ENCODE measurements at regions not wholly inside any gene's neighbourhood (a gene's known extent, or its start where the extent isn't known, plus 50 kb on each side); places are given as distances from the start of the nearest gene placed in this dataset.

GRCh38 chr10:106396192-106396591 lies 768.3 kb downstream of the SORCS1 start:
- TF ChIP-seq, protein P1, sequence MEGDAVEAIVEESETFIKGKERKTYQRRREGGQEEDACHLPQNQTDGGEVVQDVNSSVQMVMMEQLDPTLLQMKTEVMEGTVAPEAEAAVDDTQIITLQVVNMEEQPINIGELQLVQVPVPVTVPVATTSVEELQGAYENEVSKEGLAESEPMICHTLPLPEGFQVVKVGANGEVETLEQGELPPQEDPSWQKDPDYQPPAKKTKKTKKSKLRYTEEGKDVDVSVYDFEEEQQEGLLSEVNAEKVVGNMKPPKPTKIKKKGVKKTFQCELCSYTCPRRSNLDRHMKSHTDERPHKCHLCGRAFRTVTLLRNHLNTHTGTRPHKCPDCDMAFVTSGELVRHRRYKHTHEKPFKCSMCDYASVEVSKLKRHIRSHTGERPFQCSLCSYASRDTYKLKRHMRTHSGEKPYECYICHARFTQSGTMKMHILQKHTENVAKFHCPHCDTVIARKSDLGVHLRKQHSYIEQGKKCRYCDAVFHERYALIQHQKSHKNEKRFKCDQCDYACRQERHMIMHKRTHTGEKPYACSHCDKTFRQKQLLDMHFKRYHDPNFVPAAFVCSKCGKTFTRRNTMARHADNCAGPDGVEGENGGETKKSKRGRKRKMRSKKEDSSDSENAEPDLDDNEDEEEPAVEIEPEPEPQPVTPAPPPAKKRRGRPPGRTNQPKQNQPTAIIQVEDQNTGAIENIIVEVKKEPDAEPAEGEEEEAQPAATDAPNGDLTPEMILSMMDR (IDR thresholded peaks at IDR 0.05), result no peak
- TF ChIP-seq EP300 (IDR thresholded peaks at IDR 0.05; ENCODE audit: low read depth), result no peak
